ENCODE measurements at regions not wholly inside any gene's neighbourhood (a gene's known extent, or its start where the extent isn't known, plus 50 kb on each side); places are given as distances from the start of the nearest gene placed in this dataset.

GRCh38 chr12:123100882-123101281 is 50.0 kb downstream of the PITPNM2 start:
- DNase-seq (ENCODE audit: low spot score) = no peak

GRCh38 chr12:123100450-123100849 is 50.4 kb downstream of the PITPNM2 start:
- no peak for TF ChIP-seq CTCF (IDR thresholded peaks at IDR 0.05)
- Histone ChIP-seq H3K27ac (no peak overlapping the region), H3K4me3 (no peak overlapping the region)
- DNase-seq (ENCODE audit: low spot score) = no peak

More at GRCh38 chr12:123100882-123101281, 50.0 kb downstream of the PITPNM2 start:
- TF ChIP-seq CTCF (IDR thresholded peaks at IDR 0.05) = no peak
- Histone ChIP-seq H3K4me3 (no peak overlapping the region), H3K27ac (no peak overlapping the region)

GRCh38 chr12:123099560-123100192 is 51.2 kb downstream of the PITPNM2 start:
- Histone ChIP-seq H3K4me3 (no peak overlapping the region), H3K27ac (no peak overlapping the region)
- DNase-seq (ENCODE audit: low spot score) = no peak
- no peak for TF ChIP-seq CTCF (IDR thresholded peaks at IDR 0.05)

GRCh38 chr12:123098780-123099179 is 52.1 kb downstream of the PITPNM2 start:
- no peak for DNase-seq (ENCODE audit: low spot score)
- TF ChIP-seq CTCF (IDR thresholded peaks at IDR 0.05) = no peak
- Histone ChIP-seq H3K4me3 (no peak overlapping the region), H3K27ac (no peak overlapping the region)

- no peak for DNase-seq (ENCODE audit: low spot score)
- Histone ChIP-seq H3K4me3 (no peak overlapping the region), H3K27ac (peak overlapping the region; percentile 32 to 65)
- TF ChIP-seq CTCF (IDR thresholded peaks at IDR 0.05) = no peak
Measured at GRCh38 chr12:123097561-123098084, 53.3 kb downstream of the PITPNM2 start.

- no peak overlapping the region for H3K4me3 ChIP-seq
- no peak overlapping the region for H3K27ac ChIP-seq
- DNase-seq (ENCODE audit: low spot score) = no peak
- TF ChIP-seq CTCF (IDR thresholded peaks at IDR 0.05) = no peak
Measured at GRCh38 chr12:123096741-123097140, 54.1 kb downstream of the PITPNM2 start.

GRCh38 chr12:123096182-123096581 is 54.7 kb downstream of the PITPNM2 start:
- no peak overlapping the region for H3K27ac ChIP-seq
- no peak overlapping the region for H3K4me3 ChIP-seq
- TF ChIP-seq CTCF (IDR thresholded peaks at IDR 0.05) = no peak
- no peak for DNase-seq (ENCODE audit: low spot score)
